Middle frontal gyrus (tissue), 1 donor: ENCODE measurements at regions not wholly inside any gene's neighbourhood (a gene's known extent, or its start where the extent isn't known, plus 50 kb on each side); places are given as distances from the start of the nearest gene placed in this dataset.
"Not testable (repeated sequence)": the region's sequence is repeated elsewhere in the genome, so short reads cannot be mapped to it uniquely, and the experiment has no call there.

Experiments
- DNase-seq: peaks from one replicate; pipeline ENCODE4 v3.0.0-alpha.2; 2015; ENCODE audit warnings: low spot score; ENCODE audit errors: extremely low spot score

DNA sequence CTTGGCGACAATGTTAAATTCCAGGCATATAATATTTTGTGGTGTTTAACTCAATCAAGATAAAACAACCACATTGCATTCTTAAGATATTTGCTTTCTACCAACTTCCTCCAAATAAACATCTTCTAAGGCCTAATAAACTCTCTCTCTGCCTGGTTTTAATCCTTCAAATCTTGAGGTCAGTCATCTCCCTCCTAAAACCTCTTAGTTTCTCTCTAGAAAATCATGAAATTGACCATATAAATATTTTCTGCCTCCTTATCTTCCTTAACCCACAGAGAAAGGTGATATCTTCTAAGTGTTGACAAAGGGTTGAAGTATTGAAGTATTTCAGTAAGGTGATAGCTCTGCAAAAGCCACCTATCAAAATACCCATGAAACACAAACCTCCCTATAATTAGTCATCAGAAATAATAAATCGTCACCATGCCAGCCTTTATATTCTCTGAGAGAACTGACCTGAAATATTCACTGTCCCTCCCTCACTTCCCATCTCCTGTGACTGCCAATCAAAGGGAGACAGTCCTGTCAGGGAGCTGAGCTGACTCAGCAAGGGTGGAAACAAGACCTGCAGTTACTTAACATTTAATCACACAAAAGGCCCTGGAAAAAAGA, 1261.1 kb downstream of the ROBO1 start:
- no peak for DNase-seq

DNA sequence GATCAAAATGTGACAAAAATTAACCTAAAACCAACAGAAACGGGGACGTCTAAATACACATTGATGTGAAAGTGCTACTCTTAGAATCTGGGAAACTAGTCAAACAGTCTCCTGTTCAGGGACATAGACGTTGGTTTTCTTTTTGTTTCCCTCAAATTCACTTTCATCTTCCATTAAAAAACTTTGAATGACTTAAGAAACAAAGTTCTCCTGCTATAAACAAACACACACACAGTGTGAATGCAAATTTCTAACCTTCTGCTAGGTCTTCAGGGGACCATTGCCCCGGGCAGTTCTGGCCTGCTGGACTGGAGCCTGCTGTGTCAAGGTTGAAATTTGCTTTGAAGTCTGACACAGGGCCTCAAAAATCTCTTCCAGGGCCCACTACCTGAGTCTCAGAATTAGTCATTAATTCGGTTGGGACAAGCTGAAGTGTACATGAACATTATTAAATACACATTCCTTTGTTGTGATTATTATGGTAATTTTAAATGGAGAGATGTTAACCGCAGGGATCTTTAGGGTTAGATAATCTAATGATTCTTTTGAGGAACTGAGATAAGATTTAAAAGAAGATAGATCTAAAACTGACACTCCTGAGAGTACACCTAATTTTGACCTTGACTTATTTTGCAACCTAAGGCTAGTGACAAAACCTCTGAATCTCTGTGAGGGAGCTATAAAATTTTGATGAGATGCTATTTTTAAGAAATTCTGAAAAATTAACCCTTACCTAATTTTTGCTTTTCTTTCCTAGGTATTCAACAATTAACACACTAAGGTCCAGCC, 1260.4 kb downstream of the ROBO1 start:
- no peak for DNase-seq

- DNase-seq: no peak
Measured at GRCh38 chr3:78511840-78512239, 1256.0 kb downstream of the ROBO1 start.

DNA sequence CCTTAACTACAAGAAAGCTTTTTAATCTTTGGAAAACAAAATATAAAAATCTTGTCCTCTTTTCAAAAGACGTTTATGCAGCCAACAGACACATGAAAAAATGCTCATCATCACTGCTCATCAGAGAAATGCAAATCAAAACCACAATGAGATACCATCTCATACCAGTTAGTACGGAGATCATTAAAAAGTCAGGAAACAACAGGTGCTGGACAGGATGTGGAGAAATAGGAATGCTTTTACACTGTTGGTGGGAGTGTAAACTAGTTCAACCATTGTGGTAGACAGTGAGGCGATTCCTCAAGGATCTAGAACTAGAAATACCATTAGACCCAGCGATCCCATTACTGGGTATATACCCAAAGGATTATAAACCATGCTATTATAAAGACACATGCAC, 1255.0 kb downstream of the ROBO1 start:
- DNase-seq: not testable (repeated sequence)

GRCh38 chr3:78516437-78516836, 1251.4 kb downstream of the ROBO1 start:
- DNase-seq: no peak

DNA sequence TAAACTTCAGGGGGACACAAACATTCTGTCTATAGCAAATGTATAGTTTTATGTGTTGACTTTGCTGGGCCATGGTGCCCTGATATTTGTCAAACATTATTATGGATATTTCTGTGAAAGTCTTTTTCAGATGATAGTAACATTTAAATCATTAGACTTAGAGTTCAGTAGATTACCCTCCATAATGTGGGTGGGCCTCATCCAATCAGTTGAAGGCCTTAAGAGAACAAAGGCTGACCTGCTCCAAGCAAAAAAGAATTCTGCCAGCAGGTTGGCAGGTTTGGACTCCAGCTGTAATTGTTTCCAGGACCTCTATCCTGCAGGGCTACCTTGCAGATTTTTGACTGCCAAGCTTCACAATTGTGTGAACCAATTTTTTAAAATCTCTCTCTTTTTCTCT, 1250.9 kb downstream of the ROBO1 start:
- DNase-seq: no peak

- no peak for DNase-seq
Measured at GRCh38 chr3:78517965-78518364, 1249.8 kb downstream of the ROBO1 start.

DNA sequence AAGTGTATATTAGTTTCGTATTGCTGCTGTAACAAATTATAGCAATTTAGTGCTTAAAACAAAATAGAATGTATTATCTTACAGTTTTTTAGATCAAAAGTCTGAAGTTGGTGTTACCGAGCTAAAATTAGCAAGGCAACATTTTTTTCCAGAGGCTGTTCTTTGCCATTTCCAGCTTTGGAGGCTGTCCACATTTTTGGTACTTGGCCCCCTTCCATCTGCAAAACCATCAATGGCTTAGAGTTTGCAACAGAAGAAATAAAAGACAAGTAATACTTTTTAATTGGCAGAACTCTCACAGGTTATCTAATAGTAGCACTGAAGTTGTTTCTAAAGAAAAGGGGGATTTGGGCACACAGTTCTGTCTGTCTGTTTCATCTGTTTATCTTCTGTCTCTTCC, 1248.5 kb downstream of the ROBO1 start:
- DNase-seq: no peak

DNA sequence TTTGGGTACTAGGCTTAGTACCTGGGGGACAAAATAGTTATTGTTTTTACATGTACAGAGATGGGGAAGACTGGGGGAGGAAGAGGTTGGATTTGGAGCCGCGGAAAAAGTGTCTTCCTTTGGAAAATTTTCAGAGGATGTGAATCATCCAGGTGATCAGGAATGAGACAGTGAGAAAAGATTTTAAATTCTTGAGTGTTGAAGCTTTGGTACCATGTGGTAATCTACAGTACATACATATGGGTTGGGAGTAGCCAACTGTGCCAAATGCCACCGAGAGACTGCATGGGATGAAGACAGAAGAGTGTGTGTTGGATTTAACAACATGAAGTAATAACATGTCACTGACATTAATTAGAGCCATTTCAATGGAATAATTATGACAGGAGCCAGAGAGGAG, 1238.2 kb downstream of the ROBO1 start:
- DNase-seq: no peak

DNA sequence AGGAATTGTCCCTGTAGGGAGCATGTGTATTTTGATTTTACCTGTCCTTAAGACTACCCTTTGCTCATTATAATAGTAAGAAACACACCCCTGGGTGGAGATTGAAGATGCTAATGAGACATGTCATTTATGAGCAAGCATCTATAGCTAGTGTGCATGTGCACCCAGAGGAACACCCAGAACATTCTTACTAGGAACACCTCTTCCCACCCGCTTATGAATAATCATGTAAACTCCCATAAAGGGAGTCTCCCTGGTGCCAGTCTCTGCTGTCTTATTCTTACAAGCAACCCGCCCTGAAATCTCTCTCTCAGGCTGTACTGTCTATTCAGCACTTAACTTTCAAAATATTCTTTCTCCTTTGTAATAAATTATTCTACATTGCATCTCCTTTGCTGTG, 1227.3 kb downstream of the ROBO1 start:
- DNase-seq: no peak

GRCh38 chr3:78545827-78546226, 1222.0 kb downstream of the ROBO1 start:
- no peak for DNase-seq
